ENCODE measurements at regions not wholly inside any gene's neighbourhood (a gene's known extent, or its start where the extent isn't known, plus 50 kb on each side); places are given as distances from the start of the nearest gene placed in this dataset.

- Histone ChIP-seq H3K36me3 (no peaks in the 10 kb centered on the region), H3K27me3 (ENCODE audit: low read depth) (no peaks in the 10 kb centered on the region), H3K9me3 (replicated peaks) (no peaks in the 10 kb centered on the region), H3K4me3 (no peak overlapping the region), H3K4me1 (no peaks in the 10 kb centered on the region), H3K27ac (replicated peaks) (no peak overlapping the region)
- TF ChIP-seq CTCF (IDR thresholded peaks at IDR 0.05; ENCODE audit: borderline replicate concordance): no peak
- DNase-seq: no peak
- intact Hi-C loops (cut with micrococcal nuclease): no loop called here
Observed at GRCh38 chr2:221051162-221051561, 520.9 kb downstream of the EPHA4 start.

- Histone ChIP-seq H3K27me3 (ENCODE audit: low read depth) (no peaks in the 10 kb centered on the region), H3K27ac (replicated peaks) (no peak overlapping the region), H3K9me3 (replicated peaks) (peaks cover 9% of the 10 kb centered on the region), H3K4me3 (no peak overlapping the region), H3K4me1 (no peaks in the 10 kb centered on the region), H3K36me3 (no peaks in the 10 kb centered on the region)
- intact Hi-C loops (cut with micrococcal nuclease): no loop called here
- no peak for TF ChIP-seq CTCF (IDR thresholded peaks at IDR 0.05; ENCODE audit: borderline replicate concordance)
- no peak for DNase-seq
Observed at GRCh38 chr2:221060376-221060775, 511.7 kb downstream of the EPHA4 start.

- Histone ChIP-seq H3K27ac (replicated peaks) (no peak overlapping the region), H3K27me3 (ENCODE audit: low read depth) (no peaks in the 10 kb centered on the region), H3K4me1 (no peaks in the 10 kb centered on the region), H3K4me3 (no peak overlapping the region), H3K9me3 (replicated peaks) (peaks cover 10% of the 10 kb centered on the region), H3K36me3 (no peaks in the 10 kb centered on the region)
- intact Hi-C loops (cut with micrococcal nuclease): no loop called here
- no peak for TF ChIP-seq CTCF (IDR thresholded peaks at IDR 0.05; ENCODE audit: borderline replicate concordance)
- DNase-seq: no peak
Observed at GRCh38 chr2:221063568-221063967, 508.5 kb downstream of the EPHA4 start.

GRCh38 chr2:221064058-221064854 lies 507.8 kb downstream of the EPHA4 start:
- no peak overlapping the region for H3K4me3 ChIP-seq
- no peaks in the 10 kb centered on the region for H3K27me3 ChIP-seq (ENCODE audit: low read depth)
- no peak for DNase-seq
- intact Hi-C loops (cut with micrococcal nuclease): no loop called here
- H3K27ac ChIP-seq (replicated peaks): no peak overlapping the region
- H3K9me3 ChIP-seq (replicated peaks): peaks cover 13% of the 10 kb centered on the region
- H3K36me3 ChIP-seq: no peaks in the 10 kb centered on the region
- no peaks in the 10 kb centered on the region for H3K4me1 ChIP-seq
- no peak for TF ChIP-seq CTCF (IDR thresholded peaks at IDR 0.05; ENCODE audit: borderline replicate concordance)

- H3K4me3 ChIP-seq: no peak overlapping the region
- DNase-seq: no peak
- no peaks in the 10 kb centered on the region for H3K27me3 ChIP-seq (ENCODE audit: low read depth)
- TF ChIP-seq CTCF (IDR thresholded peaks at IDR 0.05; ENCODE audit: borderline replicate concordance): no peak
- intact Hi-C loops (cut with micrococcal nuclease): no loop called here
- no peaks in the 10 kb centered on the region for H3K4me1 ChIP-seq
- H3K36me3 ChIP-seq: no peaks in the 10 kb centered on the region
- H3K27ac ChIP-seq (replicated peaks): no peak overlapping the region
- H3K9me3 ChIP-seq (replicated peaks): peaks cover 10% of the 10 kb centered on the region
Observed at GRCh38 chr2:221064880-221065279, 507.2 kb downstream of the EPHA4 start.
